DOHH2 (cell line): ENCODE measurements at regions not wholly inside any gene's neighbourhood (a gene's known extent, or its start where the extent isn't known, plus 50 kb on each side); places are given as distances from the start of the nearest gene placed in this dataset.
"Not testable (repeated sequence)": the region's sequence is repeated elsewhere in the genome, so short reads cannot be mapped to it uniquely, and the experiment has no call there.

ENCODE experiments used
- H3F3A ChIP-seq: fragments of 200-600 bp; sonication (generic), shearing (Covaris generic); 2 replicates; pipeline ENCODE4 v1.6.0; 2016; ENCODE audit warnings: antibody characterized with exemption, mild to moderate bottlenecking; ENCODE audit not compliant: control insufficient read depth, insufficient read depth
- H3K27ac ChIP-seq: fragments of 200-600 bp; sonication (generic); 2 replicates; pipeline ENCODE4 v1.5.1; 2014; ENCODE audit warnings: low read depth, mild to moderate bottlenecking, low read length, moderate library complexity
- H3K27me3 ChIP-seq: fragments of 200-600 bp; sonication (generic); 2 replicates; pipeline ENCODE4 v1.6.1; 2014; ENCODE audit warnings: mild to moderate bottlenecking, low read length, mixed read lengths; ENCODE audit not compliant: control insufficient read depth
- H3K36me3 ChIP-seq: fragments of 200-600 bp; sonication (generic); 2 replicates; pipeline ENCODE4 v1.6.1; 2014; ENCODE audit warnings: mild to moderate bottlenecking, low read length, moderate library complexity, mixed read lengths; ENCODE audit not compliant: control insufficient read depth
- H3K4me1 ChIP-seq: fragments of 200-600 bp; sonication (generic); 2 replicates; pipeline ENCODE4 v1.6.1; 2014; ENCODE audit warnings: mild to moderate bottlenecking, low read length, mixed read lengths; ENCODE audit not compliant: control insufficient read depth
- H3K4me2 ChIP-seq: fragments of 200-600 bp; sonication (generic); 2 replicates; pipeline ENCODE4 v1.6.0; 2014; ENCODE audit warnings: mild to moderate bottlenecking, low read length, moderate library complexity
- H3K4me3 ChIP-seq: fragments of 200-600 bp; sonication (generic); 2 replicates; pipeline ENCODE4 v1.5.1; 2014; ENCODE audit warnings: mild to moderate bottlenecking, low read length, mixed read lengths
- H3K79me2 ChIP-seq: fragments of 200-600 bp; sonication (generic); 2 replicates; pipeline ENCODE4 v1.6.1; 2014; ENCODE audit warnings: mild to moderate bottlenecking, low read length, mixed read lengths; ENCODE audit not compliant: control insufficient read depth
- H3K9me2 ChIP-seq: fragments of 200-600 bp; sonication (generic); replicated peaks from 2 replicates; pipeline ENCODE4 v1.6.1; 2014; ENCODE audit warnings: mild to moderate bottlenecking, low read length, mixed read lengths; ENCODE audit not compliant: control insufficient read depth
- H3K9me3 ChIP-seq: fragments of 200-600 bp; sonication (generic); 2 replicates; pipeline ENCODE4 v1.6.1; 2014; ENCODE audit warnings: antibody characterized with exemption, low read length, mixed read lengths; ENCODE audit not compliant: control insufficient read depth, insufficient read depth
- H4K20me1 ChIP-seq: fragments of 200-600 bp; sonication (generic); 2 replicates; pipeline ENCODE4 v1.6.0; 2014; ENCODE audit warnings: low read depth, mild to moderate bottlenecking, antibody characterized with exemption, low read length, moderate library complexity; ENCODE audit not compliant: control insufficient read depth, insufficient read depth
- CTCF ChIP-seq: fragments of 200-600 bp; sonication (generic); IDR thresholded peaks from one replicate; pipeline ENCODE4 v1.5.1; 2014; ENCODE audit warnings: antibody characterized with exemption, mild to moderate bottlenecking, low read depth, low read length; ENCODE audit not compliant: poor library complexity, severe bottlenecking
- EZH2phosphoT487 ChIP-seq: fragments of 200-600 bp; sonication (generic); IDR thresholded peaks from 2 replicates; pipeline ENCODE4 v1.6.1; 2017; ENCODE audit warnings: borderline replicate concordance, mild to moderate bottlenecking, antibody characterized with exemption, low read length, moderate library complexity, mixed read lengths

GRCh38 chr4:112721627-112722026 lies 84.7 kb downstream of the LARP7 start:
- H3K4me2 ChIP-seq: no peak overlapping the region
- TF ChIP-seq CTCF (no peak), EZH2phosphoT487 (no peak)
- H3K4me3 ChIP-seq: no peak overlapping the region
- no peaks in the 10 kb centered on the region for H3K27me3 ChIP-seq
- no peaks in the 10 kb centered on the region for H4K20me1 ChIP-seq
- H3K27ac ChIP-seq: no peak overlapping the region
- H3F3A ChIP-seq: no peaks in the 10 kb centered on the region
- H3K79me2 ChIP-seq: no peaks in the 10 kb centered on the region
- no peaks in the 10 kb centered on the region for H3K9me3 ChIP-seq
- H3K4me1 ChIP-seq: peaks cover 25% of the 10 kb centered on the region
- no peaks in the 10 kb centered on the region; the same call in 1 of the 2 replicates for H3K9me2 ChIP-seq
- no peaks in the 10 kb centered on the region for H3K36me3 ChIP-seq

- Histone ChIP-seq H3K27me3 (no peaks in the 10 kb centered on the region), H3K4me1 (no peaks in the 10 kb centered on the region), H3K9me2 (no peaks in the 10 kb centered on the region), H3K79me2 (no peaks in the 10 kb centered on the region), H4K20me1 (no peaks in the 10 kb centered on the region), H3K4me2 (no peak overlapping the region), H3K9me3 (no peaks in the 10 kb centered on the region), H3K36me3 (no peaks in the 10 kb centered on the region), H3K27ac (no peak overlapping the region), H3F3A (no peaks in the 10 kb centered on the region), H3K4me3 (no peak overlapping the region)
- TF ChIP-seq EZH2phosphoT487 (no peak), CTCF (no peak)
These were observed 89.1 kb downstream of the LARP7 start for GRCh38 chr4:112726041-112726440.

- H3K36me3 ChIP-seq, H3K79me2 ChIP-seq: not testable (repeated sequence)
These were observed 90.8 kb downstream of the LARP7 start for GRCh38 chr4:112727728-112728127.

GRCh38 chr4:112731715-112732114 lies 94.8 kb downstream of the LARP7 start:
- no peaks in the 10 kb centered on the region for H3K36me3 ChIP-seq
- no peak overlapping the region for H3K4me2 ChIP-seq
- no peaks in the 10 kb centered on the region for H3K27me3 ChIP-seq
- no peaks in the 10 kb centered on the region for H3K79me2 ChIP-seq
- no peak overlapping the region for H3K4me3 ChIP-seq
- H3K9me2 ChIP-seq: no peaks in the 10 kb centered on the region
- H3K9me3 ChIP-seq: no peaks in the 10 kb centered on the region
- H3F3A ChIP-seq: no peaks in the 10 kb centered on the region
- peaks cover 6% of the 10 kb centered on the region for H3K4me1 ChIP-seq
- H3K27ac ChIP-seq: no peak overlapping the region
- H4K20me1 ChIP-seq: no peaks in the 10 kb centered on the region
- TF ChIP-seq CTCF: no peak
- no peak for TF ChIP-seq EZH2phosphoT487

More at GRCh38 chr4:112727728-112728127, 90.8 kb downstream of the LARP7 start:
- not testable (repeated sequence) for H4K20me1 ChIP-seq, H3K9me2 ChIP-seq, H3K27me3 ChIP-seq, H3K4me1 ChIP-seq, H3K4me2 ChIP-seq, H3K27ac ChIP-seq, H3K4me3 ChIP-seq, H3F3A ChIP-seq, H3K9me3 ChIP-seq
